GM19043 (cell line): ENCODE measurements at regions not wholly inside any gene's neighbourhood (a gene's known extent, or its start where the extent isn't known, plus 50 kb on each side); places are given as distances from the start of the nearest gene placed in this dataset.

Experiments
- ATAC-seq: cut with Tn5 transposase; IDR thresholded peaks from one replicate; pipeline ENCODE4 v1.9.1; 2021; ENCODE audit warnings: low read depth; ENCODE audit not compliant: unreplicated experiment

- no peak for ATAC-seq
Observed at GRCh38 chr3:117624424-117624823, 914.8 kb downstream of the TUSC7 start.

- ATAC-seq: no peak
Observed at GRCh38 chr3:117625174-117625573, 915.6 kb downstream of the TUSC7 start.

DNA sequence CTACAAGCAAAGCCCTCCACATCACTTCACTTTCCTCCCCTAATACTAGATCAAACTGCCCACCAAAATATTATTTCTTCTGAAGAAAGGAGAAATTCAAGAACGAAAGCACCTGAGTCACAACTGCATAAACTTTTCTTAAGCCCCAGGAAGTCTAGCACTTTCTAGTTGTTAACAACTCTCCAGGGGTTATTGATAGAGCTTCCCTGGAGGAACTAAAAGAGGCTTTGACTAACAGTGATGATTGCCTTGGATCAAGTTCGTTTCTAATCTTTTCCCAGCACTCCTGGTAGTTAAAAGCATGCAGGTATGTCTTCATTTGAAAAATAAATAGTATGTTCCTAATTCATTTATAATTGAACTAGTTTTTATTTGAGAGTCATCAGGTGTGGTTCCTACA lies 917.0 kb downstream of the TUSC7 start:
- ATAC-seq: no peak

- no peak for ATAC-seq
Observed at GRCh38 chr3:117628823-117629291, 919.3 kb downstream of the TUSC7 start.

GRCh38 chr3:117629505-117629904 lies 919.9 kb downstream of the TUSC7 start:
- ATAC-seq: no peak

DNA sequence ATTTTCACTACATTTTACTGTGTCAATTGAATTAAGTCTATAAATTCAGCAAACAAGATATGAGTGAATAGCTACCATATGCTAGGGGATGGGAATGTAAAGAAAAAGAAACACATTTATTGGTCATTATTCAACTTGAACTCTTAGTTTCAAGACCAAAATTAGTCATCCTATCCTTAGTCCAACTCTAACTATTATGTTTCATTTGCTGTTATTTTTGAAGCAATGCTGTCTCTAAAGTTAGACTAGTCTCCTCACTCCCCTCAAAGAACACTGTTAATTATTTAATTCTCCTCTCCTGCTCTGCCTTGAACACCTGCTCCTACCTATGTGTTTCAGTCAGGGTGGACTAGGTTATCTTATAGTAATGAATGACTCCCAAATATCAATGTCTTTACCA lies 920.9 kb downstream of the TUSC7 start:
- no peak for ATAC-seq

DNA sequence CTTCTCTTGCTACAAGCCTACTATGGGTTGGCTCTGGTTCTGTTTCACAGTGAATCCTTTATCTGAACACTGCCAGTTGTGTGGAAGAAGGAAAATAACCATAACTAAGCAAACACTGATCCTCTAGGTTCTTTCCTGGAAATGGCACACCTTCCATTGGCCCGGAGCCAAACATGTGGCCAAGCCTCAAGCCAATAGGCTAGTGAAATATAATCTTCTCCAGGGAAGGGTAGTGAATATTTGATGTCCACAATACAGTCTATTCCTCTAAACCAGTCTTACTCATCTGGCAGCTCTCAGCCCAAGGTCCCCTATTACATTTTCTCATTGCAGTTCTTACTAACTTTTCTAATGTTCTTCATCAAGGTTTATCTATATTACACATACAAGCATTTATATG lies 921.3 kb downstream of the TUSC7 start:
- no peak for ATAC-seq

GRCh38 chr3:117631781-117632180 lies 922.2 kb downstream of the TUSC7 start:
- no peak for ATAC-seq

DNA sequence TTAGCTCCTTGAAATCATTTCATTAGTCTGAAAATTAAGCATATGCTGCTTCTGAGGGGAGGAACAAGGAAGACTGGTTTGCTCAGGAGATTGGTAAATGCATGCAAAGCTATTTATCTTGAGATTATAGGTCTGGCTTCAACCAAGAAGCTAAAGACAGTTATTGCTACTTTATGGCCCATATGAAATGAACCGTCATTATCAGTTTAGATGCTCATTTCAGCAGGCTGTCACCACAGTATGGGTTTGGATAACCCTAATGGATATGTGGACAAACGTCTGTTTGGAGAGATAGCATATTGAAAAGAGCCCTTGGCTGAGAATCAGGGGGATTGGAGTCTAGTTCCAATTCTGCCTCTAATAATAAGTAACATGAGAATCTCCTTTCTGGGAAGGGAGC lies 922.6 kb downstream of the TUSC7 start:
- ATAC-seq: no peak

- ATAC-seq: no peak
Observed at GRCh38 chr3:117633207-117633606, 923.6 kb downstream of the TUSC7 start.

GRCh38 chr3:117637666-117638065 lies 928.1 kb downstream of the TUSC7 start:
- no peak for ATAC-seq

DNA sequence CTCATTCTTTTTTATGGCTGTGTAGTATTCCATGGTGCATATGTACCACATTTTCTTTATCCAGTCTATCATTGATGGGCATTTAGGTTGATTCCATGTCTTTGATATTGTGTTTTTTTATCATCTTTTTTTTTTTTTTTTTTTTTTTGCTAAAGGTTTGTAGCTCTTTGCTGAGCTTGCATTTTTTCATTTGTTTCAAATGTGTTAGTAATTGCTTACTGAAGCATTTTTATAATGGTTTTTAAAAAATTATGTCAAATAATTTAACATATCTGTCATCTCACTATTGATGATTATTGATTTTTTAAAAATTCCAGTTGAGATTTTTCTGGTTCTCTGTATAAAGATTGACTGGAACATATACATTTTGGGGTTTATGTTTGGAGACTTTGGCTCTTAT lies 934.6 kb downstream of the TUSC7 start:
- no peak for ATAC-seq

DNA sequence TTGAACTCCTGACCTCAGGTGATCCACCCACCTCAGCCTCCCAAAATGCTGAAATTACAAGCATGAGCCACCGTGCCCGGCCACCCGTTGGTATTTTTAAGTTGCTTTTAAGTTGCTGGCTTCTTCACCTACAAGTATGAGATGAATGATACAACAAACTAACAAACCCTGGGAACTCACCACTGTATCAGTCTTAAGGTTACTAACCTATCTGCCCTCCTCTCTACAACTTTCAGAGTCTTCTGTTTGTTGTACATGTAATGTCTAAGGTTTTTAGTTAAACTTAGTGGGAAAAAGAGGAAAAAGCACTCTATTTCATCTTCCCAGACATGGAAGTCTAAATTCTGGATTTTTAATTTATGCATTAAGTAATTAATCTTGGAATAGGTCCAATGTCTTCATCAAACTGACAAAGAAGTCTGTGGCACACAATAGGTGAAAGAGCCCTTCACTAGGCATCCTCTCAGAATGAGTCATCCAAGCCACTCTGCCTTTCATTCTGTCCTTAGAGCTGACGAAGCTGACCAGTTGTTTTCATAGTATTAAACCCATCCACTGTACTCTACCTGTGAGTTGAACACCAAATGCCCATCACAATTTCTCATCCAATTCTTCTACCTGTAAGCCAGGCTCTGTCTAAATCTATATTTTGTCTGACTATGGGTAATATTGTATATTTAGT lies 936.1 kb downstream of the TUSC7 start:
- ATAC-seq: no peak

GRCh38 chr3:117647435-117647834 lies 937.9 kb downstream of the TUSC7 start:
- no peak for ATAC-seq

- no peak for ATAC-seq
Observed at GRCh38 chr3:117651246-117651645, 941.7 kb downstream of the TUSC7 start.

GRCh38 chr3:117656391-117656790 lies 946.8 kb downstream of the TUSC7 start:
- ATAC-seq: no peak

DNA sequence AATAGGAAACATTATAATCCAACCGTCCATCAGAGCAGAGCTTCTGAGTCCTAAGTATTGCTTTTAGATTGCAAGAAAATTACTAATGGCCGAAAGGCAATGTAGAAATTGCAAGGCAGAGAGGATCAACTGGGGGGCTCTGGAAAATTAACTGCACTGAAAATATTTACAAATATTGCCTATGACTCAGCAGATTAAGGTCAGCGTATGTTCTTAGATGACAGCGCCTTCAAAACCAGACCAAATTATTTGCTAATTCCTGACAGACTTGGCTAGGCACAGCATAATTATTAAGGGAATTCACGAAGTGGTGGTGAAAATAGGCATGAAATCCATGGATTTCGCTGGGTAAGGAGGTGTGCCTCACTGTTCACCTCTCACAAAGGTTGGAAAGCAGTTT lies 947.7 kb downstream of the TUSC7 start:
- ATAC-seq: no peak

DNA sequence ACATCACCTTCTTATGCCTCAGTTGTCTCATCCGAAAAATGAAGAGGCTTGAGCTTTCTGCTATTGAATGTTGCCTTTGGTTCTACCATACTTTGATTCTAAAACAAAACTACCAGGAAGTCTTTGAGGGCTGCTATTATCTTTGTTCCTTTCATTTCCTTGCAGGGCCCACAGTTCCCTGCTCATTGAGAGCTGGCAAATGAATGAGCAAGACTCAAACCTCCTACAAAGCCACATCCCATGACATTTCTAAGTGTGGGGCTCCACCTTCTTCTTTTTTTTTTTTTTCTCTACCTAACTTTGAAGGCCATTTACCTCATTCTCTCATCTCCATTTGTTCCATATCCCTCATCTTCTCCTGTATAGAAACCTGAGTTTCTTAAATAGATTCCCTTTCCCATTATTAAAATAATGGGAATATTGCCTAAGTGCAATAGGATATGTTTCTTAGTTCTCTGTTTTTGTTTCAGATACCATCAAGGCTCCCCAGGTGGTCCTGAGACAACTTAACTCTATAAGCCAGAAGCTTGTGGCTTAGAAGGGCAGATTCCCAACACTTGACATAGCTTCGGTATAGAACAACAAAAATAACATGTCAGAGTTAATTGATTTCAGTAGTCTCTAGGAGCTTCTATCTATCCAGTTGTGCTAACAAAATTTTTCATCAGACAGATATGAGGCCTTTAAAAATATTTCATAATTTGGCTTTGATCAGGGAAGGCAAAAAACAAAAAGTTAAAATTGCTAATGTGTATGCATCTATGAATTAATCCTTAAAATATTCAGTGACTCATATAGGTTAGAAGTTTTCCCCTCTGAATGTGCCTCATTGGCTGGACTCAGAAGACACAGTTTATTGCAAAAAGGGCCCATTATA lies 951.6 kb downstream of the TUSC7 start:
- ATAC-seq: no peak

DNA sequence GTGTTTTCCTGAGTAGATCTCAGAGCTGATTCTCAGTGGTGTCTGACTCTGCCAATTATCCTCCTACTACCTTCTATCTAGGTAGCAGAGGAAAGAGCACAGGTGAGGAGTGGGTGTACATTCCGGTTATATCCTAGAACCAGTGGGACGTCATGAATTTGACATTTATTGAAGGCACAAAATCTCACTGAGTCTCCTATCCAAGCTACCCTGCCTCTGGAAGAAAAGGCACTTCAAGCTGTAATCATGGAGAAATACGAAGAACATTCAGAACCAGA lies 952.2 kb downstream of the TUSC7 start:
- ATAC-seq: no peak

DNA sequence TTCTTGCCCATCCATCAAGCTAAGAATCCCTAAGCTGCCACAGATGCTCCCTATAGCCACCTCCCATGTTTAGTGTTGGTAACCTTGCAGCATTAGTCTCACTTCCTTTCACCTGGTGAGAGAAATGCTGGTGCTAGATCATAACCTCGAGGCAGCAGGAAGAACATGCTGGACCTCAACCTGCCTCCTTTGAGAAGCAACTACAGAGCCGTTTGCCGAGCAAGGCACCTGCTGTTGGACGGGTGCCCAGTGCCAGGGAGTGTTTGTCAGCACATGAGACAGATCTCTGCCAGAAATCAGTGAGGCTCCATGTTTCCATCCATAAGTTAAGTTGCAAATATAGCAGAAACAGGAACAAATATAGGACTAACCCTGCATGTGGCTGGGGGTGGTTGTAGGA lies 955.7 kb downstream of the TUSC7 start:
- ATAC-seq: no peak

- no peak for ATAC-seq
Observed at GRCh38 chr3:117666325-117666724, 956.7 kb downstream of the TUSC7 start.

- ATAC-seq: no peak
Observed at GRCh38 chr3:117666812-117667211, 957.2 kb downstream of the TUSC7 start.
